HG03066 (cell line): ENCODE measurements at regions not wholly inside any gene's neighbourhood (a gene's known extent, or its start where the extent isn't known, plus 50 kb on each side); places are given as distances from the start of the nearest gene placed in this dataset.
"Not testable (repeated sequence)": the region's sequence is repeated elsewhere in the genome, so short reads cannot be mapped to it uniquely, and the experiment has no call there.

ENCODE experiments used
- ATAC-seq: cut with Tn5 transposase; IDR thresholded peaks from one replicate; pipeline ENCODE4 v1.9.1; 2021; ENCODE audit warnings: low read depth; ENCODE audit not compliant: unreplicated experiment

DNA sequence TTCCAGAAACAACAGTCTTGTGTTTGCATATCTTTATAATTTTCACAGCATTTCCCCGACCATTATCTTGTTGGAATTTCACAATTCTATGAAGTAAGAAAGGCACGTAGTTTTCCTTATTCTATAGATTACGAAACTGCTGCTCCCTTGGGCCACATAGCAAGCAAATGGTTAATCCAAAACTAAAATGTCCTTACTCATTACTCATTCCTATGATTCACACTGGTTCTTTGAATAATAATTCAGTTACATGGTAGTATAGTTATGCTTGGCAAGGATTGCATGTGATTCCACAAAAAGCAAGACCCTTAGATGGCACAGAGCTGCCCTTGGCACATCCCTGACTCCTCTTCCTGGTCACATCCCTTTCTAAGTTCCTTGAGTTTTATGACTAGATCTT is 51.2 kb downstream of the OR13H1 start:
- no peak for ATAC-seq

DNA sequence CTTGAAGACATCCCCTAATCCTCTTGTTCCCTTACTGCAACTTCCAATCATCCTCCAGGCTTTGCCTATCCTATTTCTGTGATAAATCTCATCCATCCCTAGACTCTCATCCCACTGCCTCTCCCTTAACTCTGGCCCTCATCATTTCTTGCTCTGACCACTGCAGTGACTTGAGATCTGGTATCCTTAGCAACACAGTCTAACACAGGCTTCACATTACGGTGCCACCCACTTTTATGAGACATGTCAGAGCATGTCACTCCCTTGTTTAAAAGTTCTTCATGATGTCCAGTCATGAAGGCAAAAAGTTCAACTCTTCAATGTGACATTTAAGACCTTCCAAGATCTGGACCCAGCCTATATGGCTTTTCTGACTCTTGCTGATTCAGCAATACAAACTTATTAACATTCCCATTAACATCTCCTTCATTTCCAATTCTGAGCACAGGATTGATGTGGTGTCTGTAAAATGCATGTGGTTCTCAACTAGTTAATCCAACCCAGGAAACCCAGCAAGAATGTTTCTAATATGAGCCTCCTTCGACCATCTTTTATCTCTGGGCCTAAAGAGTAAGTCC is 64.0 kb downstream of the OR13H1 start:
- no peak for ATAC-seq

DNA sequence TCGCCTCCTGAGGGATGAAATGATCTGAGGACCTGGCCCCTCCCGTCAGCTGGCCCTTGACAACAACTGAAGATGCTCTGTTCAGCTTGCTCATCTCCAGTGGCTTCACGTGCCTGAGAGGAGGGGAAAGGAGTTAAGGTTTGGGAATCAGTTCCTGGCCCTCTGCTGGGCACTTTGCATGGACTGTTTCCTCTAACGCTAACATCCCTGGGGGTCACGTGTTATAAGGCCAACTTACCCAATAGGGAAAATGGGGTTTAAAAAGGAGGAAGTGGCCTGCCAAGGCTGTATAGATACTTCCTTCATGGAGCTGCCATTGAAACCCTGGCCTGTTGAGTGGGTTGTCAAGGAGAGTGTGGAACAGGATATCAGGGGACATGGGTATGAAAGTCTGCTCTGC is 65.6 kb downstream of the OR13H1 start:
- ATAC-seq, result no peak

DNA sequence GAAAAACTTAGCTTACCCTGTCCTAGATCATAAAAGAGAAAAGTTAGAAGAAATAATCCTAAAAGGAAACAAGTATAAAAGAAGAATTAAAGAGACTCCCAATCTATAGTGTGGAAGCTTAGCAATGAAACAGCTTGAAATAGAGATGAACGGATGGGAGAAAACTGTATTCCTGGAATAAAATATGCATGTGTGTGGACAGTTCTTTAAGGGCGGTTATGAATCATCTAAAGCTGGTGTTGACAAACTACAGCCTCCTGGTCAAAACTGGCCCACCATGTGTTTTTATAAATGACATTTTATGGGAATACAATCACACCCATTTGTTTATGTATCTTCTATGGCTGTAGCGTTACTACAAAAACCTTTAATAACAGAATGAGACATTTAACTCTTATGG is 69.4 kb downstream of the OR13H1 start:
- no peak for ATAC-seq

DNA sequence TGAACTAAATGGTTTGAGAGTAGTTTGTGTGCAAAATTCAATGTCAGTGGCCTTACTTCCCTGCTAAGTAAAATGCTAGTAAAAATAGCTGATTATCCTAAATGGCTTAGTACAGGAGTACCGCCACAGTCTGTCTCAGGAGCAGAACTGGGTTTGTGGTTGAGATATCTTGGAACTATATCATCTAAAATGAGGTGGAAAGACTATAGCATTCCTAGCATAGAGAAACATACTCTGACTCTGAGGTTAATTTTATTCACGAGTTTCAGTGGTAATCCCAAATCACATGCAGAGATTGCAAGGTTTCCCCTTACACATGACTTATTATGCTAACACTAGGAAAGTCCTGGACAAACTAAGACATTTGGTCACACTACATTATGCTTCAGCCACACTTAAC is 70.4 kb downstream of the OR13H1 start:
- ATAC-seq, result no peak

DNA sequence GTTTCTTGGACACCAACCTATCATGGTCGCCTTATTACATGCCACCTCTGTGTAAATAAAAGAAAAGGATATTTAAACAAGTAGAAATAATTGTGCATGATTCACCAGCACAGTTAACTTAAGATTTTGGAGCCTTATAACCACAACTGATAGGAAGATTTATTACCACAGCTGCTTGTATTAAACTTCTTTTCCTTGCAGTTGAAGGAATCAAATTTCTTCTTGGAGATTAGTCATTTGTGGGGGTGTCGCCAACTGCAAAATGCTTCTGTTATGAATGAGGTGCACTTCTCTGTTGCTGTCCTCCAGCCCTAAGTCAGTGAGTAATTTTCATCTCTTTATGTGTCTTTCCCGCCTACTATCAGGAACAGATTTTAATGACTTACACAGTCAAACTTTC is 73.3 kb downstream of the OR13H1 start:
- ATAC-seq, result no peak

DNA sequence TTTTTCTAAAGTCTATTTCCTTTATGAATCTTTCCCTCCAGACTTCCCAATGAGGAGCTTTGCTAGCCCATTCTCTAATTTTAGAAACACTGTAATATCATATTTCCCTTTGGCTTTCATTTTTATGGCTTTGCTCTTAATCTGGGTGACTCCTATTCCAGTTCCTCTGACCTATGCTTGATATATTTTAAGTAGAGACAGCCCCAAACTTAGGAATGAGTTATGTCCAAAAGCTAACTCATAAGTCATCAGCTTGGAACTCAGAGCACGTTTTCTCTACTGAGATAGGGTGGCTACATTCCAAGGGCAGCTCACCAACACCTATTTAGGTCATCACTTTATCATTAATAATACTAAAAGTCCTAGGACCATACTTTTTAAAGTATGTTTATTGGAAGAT is 77.8 kb downstream of the OR13H1 start:
- no peak for ATAC-seq

GRCh38 chrX:131626681-131627296 is 82.9 kb downstream of the OR13H1 start:
- no peak for ATAC-seq

GRCh38 chrX:131630534-131630933 is 86.7 kb downstream of the OR13H1 start:
- ATAC-seq, result no peak

DNA sequence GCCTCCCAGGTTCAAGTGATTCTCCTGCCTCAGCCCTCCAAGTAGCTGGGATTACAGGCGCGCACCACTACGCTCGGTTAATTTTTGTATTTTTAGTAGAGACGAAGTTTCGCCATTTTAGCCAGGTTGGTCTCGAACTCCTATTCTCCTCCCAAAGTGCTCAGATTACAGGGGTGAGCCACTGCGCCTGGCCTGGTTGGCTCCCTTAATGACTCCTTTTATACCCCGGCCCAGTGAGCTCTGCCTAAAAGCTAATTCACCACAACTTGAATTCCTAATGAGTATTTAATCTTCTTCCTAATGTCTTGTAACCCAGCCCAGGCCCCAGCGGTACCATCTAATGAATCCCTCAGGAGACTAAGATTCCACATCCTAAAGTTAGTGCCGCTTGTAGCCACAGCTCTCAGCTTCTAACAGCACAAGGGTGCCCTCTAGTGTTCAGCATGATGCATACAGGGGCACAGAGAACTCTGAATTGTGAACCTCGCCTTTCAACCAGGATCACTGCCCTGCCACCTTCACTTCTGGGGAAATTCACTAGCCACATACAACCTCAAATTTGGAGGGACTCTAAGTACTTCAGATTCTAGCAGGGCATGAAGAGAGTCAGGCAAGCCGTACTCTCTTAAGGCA is 89.5 kb downstream of the OR13H1 start:
- ATAC-seq, result peak; percentile 87

DNA sequence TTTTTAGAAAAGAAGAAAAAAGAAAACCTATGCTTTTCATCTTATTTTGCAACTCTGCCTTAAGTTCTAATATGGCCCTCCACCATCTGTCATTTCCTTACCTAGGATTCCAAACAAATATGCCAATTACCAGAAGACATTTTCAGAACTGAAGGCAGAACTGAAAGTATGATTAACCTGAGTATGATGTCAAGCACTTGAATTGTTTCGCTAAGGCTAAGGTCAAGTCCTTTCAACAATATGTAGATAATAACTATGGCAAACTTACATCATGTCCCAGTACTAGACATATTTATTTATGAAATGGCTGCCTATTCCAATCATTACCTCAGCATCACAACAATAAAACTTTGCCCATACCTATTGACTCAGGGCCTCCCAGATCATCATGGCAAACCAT is 91.0 kb downstream of the OR13H1 start:
- ATAC-seq, result no peak

- no peak for ATAC-seq
These were observed 102.2 kb downstream of the OR13H1 start for GRCh38 chrX:131646106-131646505.

GRCh38 chrX:131649741-131650140 is 105.9 kb downstream of the OR13H1 start:
- ATAC-seq, result no peak

DNA sequence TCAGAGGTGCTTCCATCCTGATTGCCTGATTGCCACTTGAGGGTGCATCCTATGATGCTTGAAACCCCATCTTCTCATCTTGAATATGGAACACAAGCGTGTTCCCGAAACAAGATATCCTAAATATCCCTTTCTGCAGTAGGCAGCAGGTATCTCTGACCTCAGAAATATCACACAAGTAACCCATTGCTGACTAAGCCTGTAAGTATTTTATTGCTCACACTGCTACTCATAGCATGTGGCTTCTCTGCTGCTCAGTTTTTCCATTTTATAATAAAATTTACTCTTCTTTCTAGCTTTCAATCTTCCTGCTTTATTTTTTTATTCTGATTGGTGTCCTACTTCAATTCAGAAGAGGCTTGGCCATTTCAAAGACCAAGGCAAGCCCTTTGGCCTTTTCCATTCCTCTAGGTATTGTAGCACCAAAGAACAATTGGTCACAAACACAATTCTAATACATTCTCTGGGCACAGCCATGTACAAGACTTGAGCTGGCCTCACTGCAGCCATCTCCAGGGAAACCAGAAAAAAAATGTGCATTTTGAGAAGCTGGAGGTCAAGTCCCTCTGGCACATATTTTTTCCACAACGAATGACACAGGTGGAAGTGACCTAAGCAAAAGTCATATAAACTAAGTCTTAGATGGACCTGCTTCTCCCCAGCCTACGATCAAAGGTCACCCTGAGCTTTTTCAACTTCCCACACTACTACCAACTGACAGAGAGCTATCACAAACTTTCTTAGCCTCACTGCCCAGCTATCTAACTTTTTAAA is 107.0 kb downstream of the OR13H1 start:
- no peak for ATAC-seq

DNA sequence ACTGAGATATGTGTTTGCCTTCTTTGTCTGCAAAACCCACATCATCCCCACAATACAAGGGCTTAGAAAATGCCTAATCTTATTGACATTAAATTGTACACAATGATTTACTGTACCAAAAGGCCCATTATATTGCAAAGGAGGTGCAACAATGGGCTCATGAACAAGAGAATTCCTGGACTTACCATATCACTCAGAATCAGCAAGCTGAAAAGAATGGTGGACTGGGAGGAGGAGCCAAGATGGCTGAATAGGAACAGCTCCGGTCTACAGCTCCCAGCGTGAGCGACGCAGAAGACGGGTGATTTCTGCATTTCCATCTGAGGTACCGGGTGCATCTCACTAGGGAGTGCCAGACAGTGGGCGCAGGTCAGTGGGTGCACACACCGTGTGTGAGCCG is 119.9 kb downstream of the OR13H1 start:
- not testable (repeated sequence) for ATAC-seq

GRCh38 chrX:131671735-131672134 is 127.9 kb downstream of the OR13H1 start:
- no peak for ATAC-seq

DNA sequence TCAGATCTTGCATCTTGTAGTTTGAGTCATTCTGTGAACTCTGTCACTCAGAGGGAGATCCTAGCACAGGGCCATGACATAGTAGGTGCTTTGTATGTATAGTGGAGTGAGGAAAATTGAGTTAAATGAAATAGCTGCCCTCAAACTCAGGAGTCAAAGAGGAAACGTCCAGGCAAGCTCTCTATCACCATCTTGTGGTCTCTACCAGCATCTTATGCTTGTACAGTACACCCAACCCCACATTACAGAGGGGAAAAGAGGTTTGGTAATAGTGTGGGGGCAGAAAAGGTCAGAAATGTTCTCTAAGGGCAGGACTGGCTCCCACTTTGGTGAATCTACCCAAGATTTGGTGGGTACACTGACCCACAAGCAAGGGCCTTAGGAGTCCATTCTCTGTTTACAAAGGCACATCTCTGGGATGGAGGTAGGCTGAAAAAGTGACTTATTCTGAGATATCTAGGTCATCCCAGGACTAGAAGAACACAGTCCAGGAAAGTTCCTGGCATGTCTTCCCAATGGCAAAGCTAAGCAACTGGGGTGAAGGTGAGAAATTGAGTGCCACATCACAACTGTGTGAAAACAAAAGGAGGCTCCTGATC is 131.8 kb downstream of the OR13H1 start:
- no peak for ATAC-seq

- peak; percentile 78 for ATAC-seq
These were observed 134.1 kb downstream of the OR13H1 start for GRCh38 chrX:131677655-131678628.

DNA sequence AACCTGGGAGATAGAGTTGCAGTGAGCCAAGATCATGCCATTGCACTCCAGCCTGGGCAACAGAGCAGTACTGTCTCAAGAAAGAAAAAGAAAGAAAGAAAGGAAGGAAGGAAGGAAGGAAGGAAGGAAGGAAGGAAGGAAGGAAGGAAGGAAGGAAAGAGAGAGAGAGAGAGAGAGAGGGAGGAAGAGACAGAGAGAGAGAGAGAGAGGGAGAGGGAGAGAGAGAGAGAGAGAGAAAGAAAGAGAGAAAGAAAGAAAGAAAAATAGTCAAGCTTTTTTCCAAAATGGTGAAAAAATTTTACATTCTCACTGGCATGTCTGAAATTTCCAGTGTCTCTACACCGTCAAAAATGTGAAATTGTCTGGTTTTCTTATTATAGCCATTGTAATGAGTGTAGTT is 138.9 kb downstream of the OR13H1 start:
- ATAC-seq, result not testable (repeated sequence)

GRCh38 chrX:131693359-131693758 is 149.5 kb downstream of the OR13H1 start:
- ATAC-seq, result no peak
